ENCODE measurements at regions not wholly inside any gene's neighbourhood (a gene's known extent, or its start where the extent isn't known, plus 50 kb on each side); places are given as distances from the start of the nearest gene placed in this dataset.

DNA sequence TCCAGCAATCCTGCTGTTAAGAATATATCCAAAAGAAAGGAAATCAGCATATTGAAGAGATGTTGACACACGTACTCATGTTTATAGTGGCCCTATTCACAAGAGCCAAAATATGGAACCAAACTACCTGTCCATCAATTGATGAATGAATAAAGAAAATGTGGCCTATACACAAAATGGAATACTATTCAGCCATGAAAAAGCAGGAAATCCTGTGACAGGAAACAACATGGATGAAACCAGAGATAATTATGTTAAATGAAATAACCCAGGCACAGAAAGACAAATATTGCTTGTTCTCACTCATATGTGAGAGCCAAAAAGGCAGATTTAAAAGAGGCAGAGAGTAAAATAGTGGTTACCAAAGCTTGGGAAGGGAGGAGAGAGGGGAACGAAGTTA, 127.1 kb downstream of the KCNJ2 start:
- no peaks in the 10 kb centered on the region for H3K36me3 Mint-ChIP-seq
- H3K9me3 Mint-ChIP-seq = peaks cover 4 to 16% (median 9%) of the 10 kb centered on the region in 3 donors
- H3K4me3 Mint-ChIP-seq = no peak overlapping the region
- no peak overlapping the region for H3K27ac Mint-ChIP-seq
- H3K27me3 Mint-ChIP-seq = peaks cover 3% of the 10 kb centered on the region
- peaks cover 0 to 3% (median 1%) of the 10 kb centered on the region in 3 donors for H3K4me1 Mint-ChIP-seq

DNA sequence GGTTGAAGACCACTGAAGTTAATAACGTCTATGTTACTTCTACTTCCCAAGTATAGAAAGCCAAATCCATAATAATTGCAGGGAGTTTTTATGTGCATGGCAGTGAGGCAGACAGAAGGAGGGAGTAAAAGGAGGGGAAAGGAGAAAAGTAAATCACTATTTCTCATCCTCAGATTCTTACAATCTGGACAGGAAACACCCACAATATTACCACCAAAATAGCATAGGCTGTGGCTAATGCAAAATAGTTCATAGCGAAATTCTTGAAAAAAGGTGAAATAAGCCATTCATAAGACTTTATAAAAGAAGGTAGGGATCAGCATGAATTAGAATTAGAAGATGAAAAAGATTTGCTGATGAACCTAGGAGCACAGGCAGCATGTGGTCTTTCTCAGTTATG, 128.1 kb downstream of the KCNJ2 start:
- peaks cover 0 to 3% (median 1%) of the 10 kb centered on the region in 3 donors for H3K4me1 Mint-ChIP-seq
- peaks cover 4 to 16% (median 9%) of the 10 kb centered on the region in 3 donors for H3K9me3 Mint-ChIP-seq
- peaks cover 3% of the 10 kb centered on the region for H3K27me3 Mint-ChIP-seq
- H3K36me3 Mint-ChIP-seq = no peaks in the 10 kb centered on the region
- no peak overlapping the region for H3K4me3 Mint-ChIP-seq
- H3K27ac Mint-ChIP-seq = no peak overlapping the region

DNA sequence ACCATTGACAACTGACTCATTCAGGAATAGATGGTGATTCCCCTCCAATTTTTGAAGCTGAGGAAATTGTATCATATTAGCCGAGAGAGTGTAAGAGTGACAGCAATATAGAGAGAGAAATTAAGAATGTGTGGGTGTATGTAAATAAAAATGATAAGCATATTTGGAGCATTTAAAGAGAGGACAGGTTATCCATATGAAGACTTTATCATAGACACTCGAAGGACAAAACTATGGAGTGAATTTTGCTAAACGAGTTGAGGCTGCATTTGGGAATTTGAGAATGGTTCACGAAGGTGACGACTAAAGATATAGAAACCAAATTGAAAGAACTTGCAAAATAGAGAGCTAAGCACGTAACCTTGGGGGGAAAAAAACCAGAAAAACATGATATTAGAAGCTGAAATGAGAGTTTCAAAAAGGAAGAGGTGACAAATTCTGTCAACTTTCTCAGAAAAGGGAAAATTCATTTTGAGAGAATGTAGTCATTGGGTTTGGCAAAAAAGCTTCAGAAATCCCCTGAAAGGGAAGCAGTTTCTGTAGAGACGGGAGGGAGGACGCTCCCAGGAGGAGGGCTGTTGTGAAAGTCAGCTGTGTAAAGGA, 129.7 kb downstream of the KCNJ2 start:
- H3K4me3 Mint-ChIP-seq = no peak overlapping the region
- no peak overlapping the region for H3K27ac Mint-ChIP-seq
- peaks cover 0 to 3% (median 1%) of the 10 kb centered on the region in 3 donors for H3K4me1 Mint-ChIP-seq
- H3K36me3 Mint-ChIP-seq = no peaks in the 10 kb centered on the region
- H3K9me3 Mint-ChIP-seq = peaks cover 5 to 16% (median 6%) of the 10 kb centered on the region in 3 donors
- peaks cover 3% of the 10 kb centered on the region for H3K27me3 Mint-ChIP-seq

DNA sequence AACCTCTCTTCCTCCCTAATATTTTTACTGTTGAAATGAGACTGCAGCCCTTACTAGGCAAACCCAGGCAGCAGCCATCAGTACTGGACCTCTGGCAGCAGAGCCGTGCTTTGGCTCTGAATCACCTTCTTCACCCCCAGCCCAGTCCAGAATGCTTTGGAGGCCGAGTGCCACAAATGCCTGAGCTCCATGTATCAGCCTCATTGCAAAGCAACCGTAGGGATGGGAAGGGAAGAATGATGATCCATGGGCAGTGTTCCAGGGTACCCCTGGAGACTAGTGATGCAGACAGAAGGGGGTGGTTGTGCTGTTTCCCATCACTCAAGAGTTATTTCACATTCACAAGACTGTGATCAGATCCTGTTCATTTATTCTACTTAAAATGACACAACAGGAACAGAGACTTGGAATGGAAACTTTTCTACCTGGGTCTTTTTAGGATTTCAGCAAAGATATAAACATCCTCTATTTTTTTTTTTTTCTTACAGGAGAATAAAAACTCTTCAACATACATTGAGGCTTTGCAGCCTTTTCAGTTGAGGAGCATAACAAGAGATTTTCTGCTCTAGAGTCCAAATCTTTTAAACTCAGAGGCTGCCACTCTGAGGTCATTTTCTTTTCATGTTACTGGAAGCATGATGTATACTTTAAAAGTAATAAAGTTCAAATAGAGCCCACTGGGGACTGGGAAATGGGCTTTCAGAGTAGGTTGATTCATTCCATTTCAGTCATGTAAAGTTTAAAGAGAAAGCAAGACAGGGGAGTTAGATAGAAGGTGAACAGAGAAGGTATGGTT, 138.3 kb downstream of the KCNJ2 start:
- no peak overlapping the region for H3K4me3 Mint-ChIP-seq

DNA sequence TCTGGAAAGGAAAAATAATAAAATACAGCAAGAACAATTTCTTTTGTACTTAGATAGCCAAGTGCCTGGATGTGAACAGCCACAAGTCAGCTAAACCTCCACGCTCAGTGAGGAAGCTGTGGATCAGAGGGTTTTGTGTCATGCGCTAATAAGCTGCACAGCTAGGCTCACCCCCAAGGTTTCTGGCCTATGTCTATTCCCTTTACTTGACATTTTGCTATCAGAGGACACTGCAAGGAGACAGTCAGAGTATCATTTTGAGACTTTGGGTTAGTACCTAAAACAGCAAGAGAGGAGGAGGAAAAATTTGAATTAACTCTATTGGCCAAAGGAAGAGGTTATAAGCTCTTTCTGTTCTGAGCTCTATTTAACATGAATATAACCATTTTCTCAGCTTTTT, 139.3 kb downstream of the KCNJ2 start:
- H3K9me3 Mint-ChIP-seq = peaks cover 0 to 2% (median 0%) of the 10 kb centered on the region in 3 donors
- no peak overlapping the region for H3K27ac Mint-ChIP-seq
- H3K27me3 Mint-ChIP-seq = no peaks in the 10 kb centered on the region
- H3K4me3 Mint-ChIP-seq = no peak overlapping the region
- H3K36me3 Mint-ChIP-seq = no peaks in the 10 kb centered on the region
- H3K4me1 Mint-ChIP-seq = no peaks in the 10 kb centered on the region

More for the DNA sequence above, 138.3 kb downstream of the KCNJ2 start:
- H3K27ac Mint-ChIP-seq = no peak overlapping the region
- no peaks in the 10 kb centered on the region for H3K27me3 Mint-ChIP-seq
- H3K4me1 Mint-ChIP-seq = no peaks in the 10 kb centered on the region
- H3K36me3 Mint-ChIP-seq = no peaks in the 10 kb centered on the region
- peaks cover 0 to 3% (median 0%) of the 10 kb centered on the region in 3 donors for H3K9me3 Mint-ChIP-seq

DNA sequence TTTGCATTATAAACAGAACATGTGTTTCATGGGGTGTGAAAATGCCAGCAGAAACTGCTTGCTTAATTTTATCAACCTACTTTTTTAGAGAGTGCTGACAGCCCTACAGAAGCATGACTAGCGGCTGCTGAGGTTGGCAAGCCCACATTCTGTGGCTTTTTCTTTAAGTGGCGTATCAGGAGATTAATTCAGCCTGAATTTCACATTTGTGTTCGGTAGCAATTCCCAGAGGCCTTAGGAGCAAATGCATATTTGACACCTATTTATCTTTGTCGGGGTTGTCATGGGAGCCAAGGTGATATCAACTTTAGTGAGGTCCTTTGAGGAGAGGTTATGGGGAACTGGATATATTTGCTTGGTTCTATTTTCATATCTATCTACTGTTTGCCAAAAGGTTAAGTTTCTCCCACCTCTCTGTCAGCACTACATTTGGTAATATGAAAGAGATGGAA, 140.9 kb downstream of the KCNJ2 start:
- Mint-ChIP-seq H3K4me3 (no peak overlapping the region), H3K9me3 (no peaks in the 10 kb centered on the region), H3K4me1 (no peaks in the 10 kb centered on the region), H3K27ac (no peak overlapping the region), H3K27me3 (no peaks in the 10 kb centered on the region), H3K36me3 (no peaks in the 10 kb centered on the region)

DNA sequence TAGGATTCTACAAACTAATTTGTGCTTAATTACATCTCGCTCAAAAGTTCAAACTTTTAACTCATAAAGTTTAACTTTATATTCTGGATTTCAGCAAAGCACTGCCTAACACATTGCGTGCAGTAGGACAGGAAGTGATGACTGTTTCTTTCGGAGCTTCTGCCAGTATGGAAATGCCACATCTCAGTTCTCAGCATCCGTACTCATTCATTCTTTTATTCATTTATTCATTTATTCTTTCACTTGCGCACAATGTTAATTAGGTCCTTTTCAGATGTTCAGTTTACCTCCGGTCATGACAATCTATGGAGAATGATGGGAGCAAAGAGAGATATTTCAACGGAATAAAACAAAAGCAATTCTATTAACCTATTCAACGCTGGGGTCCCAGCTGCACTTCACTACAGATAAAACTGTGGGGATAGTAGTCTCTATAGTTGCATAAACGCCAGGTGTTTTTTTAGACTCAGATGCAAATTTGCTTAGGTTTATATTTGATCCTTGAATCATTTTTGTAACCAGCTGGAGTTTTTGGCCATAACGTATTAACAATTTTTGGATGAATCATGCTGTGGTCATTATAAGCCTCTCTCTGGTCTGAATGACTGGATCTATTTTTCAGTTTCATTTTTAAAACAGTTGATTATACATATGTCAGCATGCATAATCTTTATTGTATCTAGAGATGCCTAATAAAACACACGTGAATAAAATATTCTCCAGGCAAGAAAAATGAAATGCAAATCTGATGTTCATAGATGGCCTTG, 143.9 kb downstream of the KCNJ2 start:
- no peaks in the 10 kb centered on the region for H3K9me3 Mint-ChIP-seq
- no peak overlapping the region for H3K27ac Mint-ChIP-seq
- H3K36me3 Mint-ChIP-seq = no peaks in the 10 kb centered on the region
- no peak overlapping the region for H3K4me3 Mint-ChIP-seq
- H3K27me3 Mint-ChIP-seq = no peaks in the 10 kb centered on the region
- no peaks in the 10 kb centered on the region for H3K4me1 Mint-ChIP-seq

DNA sequence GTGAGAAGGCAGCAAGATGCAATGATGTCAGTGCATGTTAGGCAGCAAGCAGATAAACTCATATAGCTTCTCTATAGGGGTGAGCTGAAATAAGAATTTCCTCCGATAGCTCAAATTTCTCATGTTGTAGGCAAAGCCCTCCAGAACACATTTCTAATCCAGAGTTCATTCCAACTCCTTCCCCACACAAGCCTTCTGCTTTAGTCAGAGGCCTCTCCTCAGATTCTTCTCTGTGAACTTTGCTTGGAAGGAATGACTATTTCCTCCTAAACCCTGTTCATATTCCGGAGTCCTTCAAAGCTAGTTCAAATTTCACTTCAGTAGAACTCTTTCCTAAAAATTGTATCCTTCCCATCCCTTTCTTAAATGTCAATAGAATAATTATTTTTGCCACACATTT, 144.8 kb downstream of the KCNJ2 start:
- Mint-ChIP-seq H3K4me1 (no peaks in the 10 kb centered on the region), H3K4me3 (no peak overlapping the region), H3K9me3 (peaks cover 0 to 2% (median 0%) of the 10 kb centered on the region in 3 donors), H3K27me3 (no peaks in the 10 kb centered on the region), H3K36me3 (no peaks in the 10 kb centered on the region), H3K27ac (no peak overlapping the region)

DNA sequence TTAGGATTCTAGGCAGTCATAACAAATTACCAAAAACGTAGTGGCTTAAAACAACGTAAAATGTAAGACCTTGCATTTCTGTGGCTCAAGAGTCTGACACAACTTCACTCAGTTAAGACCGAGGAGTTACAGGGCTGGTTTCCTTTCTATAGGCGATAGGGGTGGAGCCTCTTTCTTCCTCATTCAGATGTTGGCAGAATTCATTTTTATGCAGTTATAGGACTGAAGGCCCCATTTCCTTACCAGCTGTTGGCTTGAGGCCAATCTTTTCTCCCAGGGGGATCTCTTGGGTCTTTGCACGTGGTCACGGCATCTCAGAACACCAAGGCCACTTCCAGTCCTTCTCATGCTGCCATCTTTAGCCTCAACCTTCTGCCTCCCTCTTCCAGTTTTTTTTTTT, 145.2 kb downstream of the KCNJ2 start:
- H3K9me3 Mint-ChIP-seq = peaks cover 0 to 2% (median 0%) of the 10 kb centered on the region in 3 donors
- H3K27ac Mint-ChIP-seq = no peak overlapping the region
- no peaks in the 10 kb centered on the region for H3K27me3 Mint-ChIP-seq
- H3K36me3 Mint-ChIP-seq = no peaks in the 10 kb centered on the region
- no peaks in the 10 kb centered on the region for H3K4me1 Mint-ChIP-seq
- H3K4me3 Mint-ChIP-seq = no peak overlapping the region

DNA sequence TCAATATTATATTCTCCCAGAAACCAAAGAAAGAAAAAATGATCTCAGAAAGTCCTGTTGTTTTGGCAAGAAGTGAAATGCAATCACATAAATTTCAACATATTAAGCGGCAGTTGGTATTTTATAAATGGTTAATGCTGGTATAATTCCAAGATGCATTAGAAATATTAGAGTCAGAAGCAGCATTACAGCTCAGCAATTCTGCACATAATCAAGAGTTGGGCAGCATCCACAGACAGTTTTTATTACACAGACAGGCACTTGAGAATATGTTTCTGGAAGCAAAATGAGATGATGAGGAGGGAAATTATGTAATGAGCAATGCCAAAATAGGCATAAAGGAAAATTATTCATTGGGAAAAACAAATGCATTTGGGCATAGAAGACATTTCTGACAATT, 148.1 kb downstream of the KCNJ2 start:
- Mint-ChIP-seq H3K4me1 (no peaks in the 10 kb centered on the region), H3K36me3 (no peaks in the 10 kb centered on the region), H3K27me3 (no peaks in the 10 kb centered on the region), H3K4me3 (no peak overlapping the region), H3K27ac (no peak overlapping the region), H3K9me3 (peaks cover 0 to 4% (median 0%) of the 10 kb centered on the region in 3 donors)

DNA sequence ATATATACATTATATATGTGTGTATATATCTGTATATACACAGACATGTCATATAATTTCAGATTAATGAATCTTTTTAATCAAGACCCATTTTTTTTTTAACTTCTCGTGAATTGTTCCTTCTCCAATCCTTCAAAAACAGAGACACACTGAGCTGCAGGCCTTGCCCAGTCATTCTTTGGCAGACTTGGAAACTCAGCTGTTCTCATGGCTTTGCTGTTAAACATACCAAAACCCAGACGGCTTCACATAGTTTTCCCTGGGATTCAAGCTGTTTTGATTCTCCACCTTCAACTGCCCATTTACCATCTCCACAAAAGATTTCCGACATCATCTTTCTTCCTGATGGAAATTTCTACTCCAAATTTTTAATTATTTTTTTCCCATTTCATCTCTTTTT, 148.7 kb downstream of the KCNJ2 start:
- H3K27ac Mint-ChIP-seq = no peak overlapping the region

DNA sequence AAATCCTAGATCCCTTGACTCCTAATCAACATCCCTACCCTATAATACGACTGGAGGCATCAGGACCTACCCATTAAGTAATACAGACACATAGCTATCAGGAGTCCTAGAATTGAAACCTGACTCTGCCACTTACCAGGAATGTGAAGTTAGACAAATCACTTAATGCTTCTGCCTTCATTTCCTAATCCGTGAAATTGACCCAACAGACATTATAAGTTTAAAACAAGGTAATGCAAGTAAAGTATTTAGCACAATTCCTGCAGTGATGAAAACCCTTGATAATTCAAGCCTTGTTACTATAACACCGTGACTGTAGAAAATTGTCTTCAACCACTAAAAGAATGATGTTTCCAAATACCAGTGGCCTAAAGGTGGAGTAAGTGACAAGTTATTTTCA, 150.2 kb downstream of the KCNJ2 start:
- no peaks in the 10 kb centered on the region for H3K27me3 Mint-ChIP-seq
- H3K4me3 Mint-ChIP-seq = no peak overlapping the region
- H3K36me3 Mint-ChIP-seq = no peaks in the 10 kb centered on the region
- H3K4me1 Mint-ChIP-seq = no peaks in the 10 kb centered on the region
- H3K9me3 Mint-ChIP-seq = peaks cover 0 to 4% (median 0%) of the 10 kb centered on the region in 3 donors
- no peak overlapping the region for H3K27ac Mint-ChIP-seq

More for the DNA sequence above, 148.7 kb downstream of the KCNJ2 start:
- peaks cover 0 to 4% (median 0%) of the 10 kb centered on the region in 3 donors for H3K9me3 Mint-ChIP-seq
- H3K4me3 Mint-ChIP-seq = no peak overlapping the region
- no peaks in the 10 kb centered on the region for H3K4me1 Mint-ChIP-seq
- no peaks in the 10 kb centered on the region for H3K27me3 Mint-ChIP-seq
- H3K36me3 Mint-ChIP-seq = no peaks in the 10 kb centered on the region

DNA sequence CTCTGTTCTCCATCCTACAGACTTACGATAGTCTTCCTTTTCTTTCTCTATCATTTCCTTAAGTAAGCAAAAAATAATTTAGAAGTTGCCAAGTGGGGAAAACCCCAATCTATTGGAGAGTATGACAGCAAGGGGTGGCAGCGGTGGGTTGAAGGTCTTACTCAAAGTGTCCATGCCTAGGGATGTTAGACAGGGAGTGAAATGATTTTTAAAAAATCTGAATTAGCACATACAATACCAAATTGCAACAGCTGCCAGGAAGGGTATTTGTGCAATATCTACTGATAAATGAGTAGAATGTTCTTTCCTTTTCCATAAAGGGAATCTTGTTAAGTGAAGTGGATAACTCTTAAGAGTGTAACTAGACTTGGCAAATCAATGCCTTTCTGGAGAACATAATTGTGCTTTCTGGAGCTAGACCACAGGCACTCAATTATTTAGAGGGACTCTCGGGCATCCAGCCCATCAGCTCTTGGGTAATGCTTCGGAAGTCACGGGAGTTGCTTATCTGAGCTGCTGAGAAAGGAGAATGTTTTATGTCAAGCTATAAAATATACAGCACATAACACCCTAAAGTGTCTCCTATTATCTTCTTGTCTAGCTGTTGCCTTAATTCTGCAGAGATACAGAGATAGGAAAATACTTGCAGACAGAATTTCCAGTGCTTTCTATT, 151.5 kb downstream of the KCNJ2 start:
- Mint-ChIP-seq H3K9me3 (peaks cover 0 to 4% (median 0%) of the 10 kb centered on the region in 3 donors), H3K4me3 (no peak overlapping the region), H3K27me3 (no peaks in the 10 kb centered on the region), H3K4me1 (no peaks in the 10 kb centered on the region), H3K27ac (no peak overlapping the region), H3K36me3 (no peaks in the 10 kb centered on the region)

DNA sequence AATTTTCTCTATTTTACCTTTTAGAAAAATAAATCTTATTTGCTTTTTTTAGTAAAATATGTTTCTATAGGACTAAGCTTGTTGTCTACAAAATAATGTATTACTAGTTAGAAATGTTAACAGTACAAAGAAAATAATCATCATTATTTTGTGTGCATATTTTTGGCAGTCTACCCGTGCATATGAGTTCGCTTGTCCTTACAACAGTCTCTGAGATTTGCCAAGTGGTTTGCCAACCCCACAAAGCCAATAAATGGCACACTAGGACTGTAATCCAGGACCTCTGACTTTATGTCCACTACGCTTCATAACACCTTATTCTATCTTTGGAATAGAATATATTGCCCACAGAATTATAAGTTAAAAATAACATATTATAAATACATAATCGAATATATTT, 152.0 kb downstream of the KCNJ2 start:
- H3K36me3 Mint-ChIP-seq = no peaks in the 10 kb centered on the region
- no peak overlapping the region for H3K27ac Mint-ChIP-seq
- H3K27me3 Mint-ChIP-seq = no peaks in the 10 kb centered on the region
- H3K4me3 Mint-ChIP-seq = no peak overlapping the region
- H3K4me1 Mint-ChIP-seq = no peaks in the 10 kb centered on the region
- H3K9me3 Mint-ChIP-seq = peaks cover 0 to 4% (median 0%) of the 10 kb centered on the region in 3 donors

DNA sequence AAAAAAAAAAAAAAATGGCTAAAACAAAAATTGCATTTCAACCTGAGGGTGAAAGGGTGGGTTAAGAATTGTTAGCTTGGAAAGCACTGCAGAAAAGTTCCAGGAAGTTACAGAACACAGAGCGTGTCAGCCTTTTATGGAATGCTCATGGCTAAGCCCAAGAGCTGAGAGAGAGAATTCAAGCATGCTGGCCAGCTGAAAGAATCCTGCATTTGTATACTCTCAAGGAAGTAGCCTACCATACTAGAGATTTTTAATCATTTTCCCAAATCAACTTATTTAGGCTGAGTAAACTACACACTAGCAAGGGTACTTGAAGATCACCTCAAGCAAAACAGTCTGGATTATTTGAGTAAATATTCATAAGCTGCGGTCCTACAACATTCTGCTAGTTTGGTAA, 153.9 kb downstream of the KCNJ2 start:
- Mint-ChIP-seq H3K27ac (no peak overlapping the region), H3K4me3 (no peak overlapping the region), H3K4me1 (no peaks in the 10 kb centered on the region), H3K27me3 (no peaks in the 10 kb centered on the region), H3K9me3 (peaks cover 0 to 4% (median 0%) of the 10 kb centered on the region in 3 donors), H3K36me3 (no peaks in the 10 kb centered on the region)

Measured in IgD-negative memory B cell (primary cell).